ENCODE measurements at regions not wholly inside any gene's neighbourhood (a gene's known extent, or its start where the extent isn't known, plus 50 kb on each side); places are given as distances from the start of the nearest gene placed in this dataset.

- Histone ChIP-seq H3K27ac (replicated peaks in 1 of 4) (no peak overlapping the region), H3K9me3 (no peaks in the 10 kb centered on the region), H3K27me3 (no peaks in the 10 kb centered on the region), H3K4me1 (peaks cover 0 to 8% (median 3%) of the 10 kb centered on the region in 4 donors), H3K36me3 (no peaks in the 10 kb centered on the region), H3K4me3 (no peak overlapping the region)
- TF ChIP-seq POLR2AphosphoS5 (IDR thresholded peaks at IDR 0.05) (no peak), CTCF (IDR thresholded peaks at IDR 0.05) (no peak), EP300 (IDR thresholded peaks at IDR 0.05) (no peak), POLR2A (IDR thresholded peaks at IDR 0.05; ENCODE audit: low read depth) (no peak)
- intact Hi-C loops (cut with DNase I), result no loop called here
- no peak for DNase-seq (ENCODE audit: extremely low spot score)
- 57% methylated on average over 1 of the region's 4 CpGs for WGBS
Measured at GRCh38 chr4:42327323-42327722, 70.0 kb upstream of the SHISA3 start.

GRCh38 chr4:42328978-42329377 lies 68.3 kb upstream of the SHISA3 start:
- H3K4me1 ChIP-seq, result peaks cover 0 to 8% (median 3%) of the 10 kb centered on the region in 4 donors
- DNase-seq (ENCODE audit: extremely low spot score), result no peak
- TF ChIP-seq POLR2A (IDR thresholded peaks at IDR 0.05; ENCODE audit: low read depth) (no peak), EP300 (IDR thresholded peaks at IDR 0.05) (no peak), POLR2AphosphoS5 (IDR thresholded peaks at IDR 0.05) (no peak), CTCF (IDR thresholded peaks at IDR 0.05) (no peak)
- intact Hi-C loops (cut with DNase I), result no loop called here
- H3K36me3 ChIP-seq, result no peaks in the 10 kb centered on the region
- H3K9me3 ChIP-seq, result no peaks in the 10 kb centered on the region
- H3K27ac ChIP-seq (replicated peaks in 1 of 4), result no peak overlapping the region
- H3K27me3 ChIP-seq, result no peaks in the 10 kb centered on the region
- H3K4me3 ChIP-seq, result no peak overlapping the region
- 100% methylated on average over 2 of the region's 2 CpGs for WGBS

- H3K27me3 ChIP-seq, result no peaks in the 10 kb centered on the region
- H3K4me3 ChIP-seq, result no peak overlapping the region
- H3K27ac ChIP-seq (replicated peaks in 1 of 4), result no peak overlapping the region
- intact Hi-C loops (cut with DNase I), result no loop called here
- DNase-seq (ENCODE audit: extremely low spot score), result no peak
- H3K4me1 ChIP-seq, result peaks cover 0 to 8% (median 3%) of the 10 kb centered on the region in 4 donors
- WGBS, result 50% methylated on average over 3 of the region's 3 CpGs
- no peaks in the 10 kb centered on the region for H3K36me3 ChIP-seq
- H3K9me3 ChIP-seq, result no peaks in the 10 kb centered on the region
- TF ChIP-seq POLR2A (IDR thresholded peaks at IDR 0.05; ENCODE audit: low read depth) (no peak), POLR2AphosphoS5 (IDR thresholded peaks at IDR 0.05) (no peak), EP300 (IDR thresholded peaks at IDR 0.05) (no peak)
Measured at GRCh38 chr4:42329421-42329820, 67.9 kb upstream of the SHISA3 start.

GRCh38 chr4:42330002-42330592 lies 67.2 kb upstream of the SHISA3 start:
- no peaks in the 10 kb centered on the region for H3K9me3 ChIP-seq
- peaks cover 0 to 8% (median 3%) of the 10 kb centered on the region in 4 donors for H3K4me1 ChIP-seq
- no peaks in the 10 kb centered on the region for H3K27me3 ChIP-seq
- no peak for TF ChIP-seq POLR2AphosphoS5 (IDR thresholded peaks at IDR 0.05)
- no peak for TF ChIP-seq POLR2A (IDR thresholded peaks at IDR 0.05; ENCODE audit: low read depth)
- no peak overlapping the region for H3K27ac ChIP-seq (replicated peaks in 1 of 4)
- intact Hi-C loops (cut with DNase I), result no loop called here
- H3K4me3 ChIP-seq, result no peak overlapping the region
- H3K36me3 ChIP-seq, result no peaks in the 10 kb centered on the region
- 63% methylated on average over 7 of the region's 7 CpGs for WGBS
- no peak for DNase-seq (ENCODE audit: extremely low spot score)

GRCh38 chr4:42331040-42331439 lies 66.2 kb upstream of the SHISA3 start:
- H3K4me1 ChIP-seq, result peaks cover 0 to 8% (median 3%) of the 10 kb centered on the region in 4 donors
- H3K9me3 ChIP-seq, result no peaks in the 10 kb centered on the region
- no peaks in the 10 kb centered on the region for H3K27me3 ChIP-seq
- DNase-seq (ENCODE audit: extremely low spot score), result no peak
- WGBS, result 89% methylated on average over 1 of the region's 1 CpG
- H3K27ac ChIP-seq (replicated peaks in 1 of 4), result no peak overlapping the region
- intact Hi-C loops (cut with DNase I), result no loop called here
- no peak overlapping the region for H3K4me3 ChIP-seq
- TF ChIP-seq POLR2A (IDR thresholded peaks at IDR 0.05; ENCODE audit: low read depth), result no peak
- TF ChIP-seq CTCF (IDR thresholded peaks at IDR 0.05), result no peak
- TF ChIP-seq POLR2AphosphoS5 (IDR thresholded peaks at IDR 0.05), result no peak
- no peak for TF ChIP-seq EP300 (IDR thresholded peaks at IDR 0.05)
- no peaks in the 10 kb centered on the region for H3K36me3 ChIP-seq

GRCh38 chr4:42331914-42332368 lies 65.3 kb upstream of the SHISA3 start:
- peak in 1 of 2 donors; percentile 14 for TF ChIP-seq POLR2AphosphoS5 (IDR thresholded peaks at IDR 0.05)
- no peak for TF ChIP-seq EP300 (IDR thresholded peaks at IDR 0.05)
- no peak for DNase-seq (ENCODE audit: extremely low spot score)
- Histone ChIP-seq H3K9me3 (no peaks in the 10 kb centered on the region), H3K27ac (replicated peaks in 1 of 4) (peak overlapping the region in 1 of 4 donors; percentile 34), H3K27me3 (no peaks in the 10 kb centered on the region), H3K4me1 (peaks cover 0 to 8% (median 3%) of the 10 kb centered on the region in 4 donors), H3K4me3 (no peak overlapping the region), H3K36me3 (no peaks in the 10 kb centered on the region)
- 86% methylated on average over 6 of the region's 6 CpGs for WGBS
- intact Hi-C loops (cut with DNase I), result no loop called here
